Fibroblast of lung (primary cell): ENCODE measurements at regions not wholly inside any gene's neighbourhood (a gene's known extent, or its start where the extent isn't known, plus 50 kb on each side); places are given as distances from the start of the nearest gene placed in this dataset.
A peak's percentile ranks its signal among the peaks of the same experiment; 100 is the strongest.

Source experiments
- DNase-seq, 2 donors: peaks; one replicate each; pipeline versions ENCODE4 v3.0.0 to v3.0.0-alpha.2; 2010; ENCODE audit warnings: low read depth in 2 of 2
- H2AFZ ChIP-seq: 2 replicates; pipeline ENCODE4 v1.5.1; 2012; ENCODE audit warnings: low read length, control low read depth, inconsistent platforms
- H3K27ac ChIP-seq: 2 replicates; pipeline ENCODE4 v1.5.1; 2011; ENCODE audit warnings: low read length, control low read depth; ENCODE audit not compliant: insufficient read depth
- H3K27me3 ChIP-seq: 2 replicates; pipeline ENCODE4 v1.5.1; 2011; ENCODE audit warnings: mild to moderate bottlenecking, low read length; ENCODE audit not compliant: control insufficient read depth, insufficient read depth
- H3K36me3 ChIP-seq: 2 replicates; pipeline ENCODE4 v1.5.1; 2011; ENCODE audit warnings: low read length; ENCODE audit not compliant: control insufficient read depth, insufficient read depth
- H3K4me1 ChIP-seq: 2 replicates; pipeline ENCODE4 v1.5.1; 2011; ENCODE audit warnings: low read length; ENCODE audit not compliant: control insufficient read depth, insufficient read depth; ENCODE audit errors: extremely low read depth
- H3K4me2 ChIP-seq: 2 replicates; pipeline ENCODE4 v1.5.1; 2011; ENCODE audit warnings: low read length, control low read depth; ENCODE audit not compliant: insufficient read depth; ENCODE audit errors: extremely low read depth
- H3K4me3 ChIP-seq, 4 experiments: fragments of 200-600 bp in 1 of 4; sonication (generic) in 1 of 4; replicated peaks in 1 of 4; 2 replicates each; pipeline ENCODE4 v1.5.1; 2011 to 2016; ENCODE audit warnings: low read length in 4 of 4, low read depth in 3 of 4, mild to moderate bottlenecking in 3 of 4, control low read depth in 2 of 4, inconsistent platforms in 1 of 4, mixed read lengths in 1 of 4; ENCODE audit not compliant: insufficient read depth in 1 of 4; ENCODE audit errors: control extremely low read depth in 1 of 4
- H3K79me2 ChIP-seq: 2 replicates; pipeline ENCODE4 v1.5.1; 2012; ENCODE audit warnings: mild to moderate bottlenecking, low read length, inconsistent platforms; ENCODE audit not compliant: control insufficient read depth, insufficient read depth
- H3K9ac ChIP-seq: 2 replicates; pipeline ENCODE4 v1.5.1; 2011; ENCODE audit warnings: mild to moderate bottlenecking, low read length, control low read depth; ENCODE audit not compliant: insufficient read depth
- H3K9me3 ChIP-seq: 2 replicates; pipeline ENCODE4 v1.5.1; 2012; ENCODE audit warnings: low read depth, low read length; ENCODE audit not compliant: control insufficient read depth, insufficient read depth
- H4K20me1 ChIP-seq: 2 replicates; pipeline ENCODE4 v1.5.1; 2011; ENCODE audit warnings: low read length; ENCODE audit not compliant: control insufficient read depth, insufficient read depth; ENCODE audit errors: extremely low read depth
- EZH2 ChIP-seq: IDR thresholded peaks from 2 replicates; pipeline ENCODE4 v1.5.1; 2012; ENCODE audit warnings: low read length, control low read depth, mild to moderate bottlenecking; ENCODE audit errors: missing control alignments
- TF ChIP-seq, protein P1 (sequence below), 2 donors: IDR thresholded peaks in 1 of 2; conservative IDR thresholded peaks in 1 of 2; 1 replicate in 1 of 2; 2 replicates in 1 of 2; pipeline ENCODE4 v1.5.1; 2011 to 2012; ENCODE audit warnings: low read length in 2 of 2, control low read depth in 1 of 2, inconsistent platforms in 1 of 2, low read depth in 1 of 2, mild to moderate bottlenecking in 1 of 2

DNA sequence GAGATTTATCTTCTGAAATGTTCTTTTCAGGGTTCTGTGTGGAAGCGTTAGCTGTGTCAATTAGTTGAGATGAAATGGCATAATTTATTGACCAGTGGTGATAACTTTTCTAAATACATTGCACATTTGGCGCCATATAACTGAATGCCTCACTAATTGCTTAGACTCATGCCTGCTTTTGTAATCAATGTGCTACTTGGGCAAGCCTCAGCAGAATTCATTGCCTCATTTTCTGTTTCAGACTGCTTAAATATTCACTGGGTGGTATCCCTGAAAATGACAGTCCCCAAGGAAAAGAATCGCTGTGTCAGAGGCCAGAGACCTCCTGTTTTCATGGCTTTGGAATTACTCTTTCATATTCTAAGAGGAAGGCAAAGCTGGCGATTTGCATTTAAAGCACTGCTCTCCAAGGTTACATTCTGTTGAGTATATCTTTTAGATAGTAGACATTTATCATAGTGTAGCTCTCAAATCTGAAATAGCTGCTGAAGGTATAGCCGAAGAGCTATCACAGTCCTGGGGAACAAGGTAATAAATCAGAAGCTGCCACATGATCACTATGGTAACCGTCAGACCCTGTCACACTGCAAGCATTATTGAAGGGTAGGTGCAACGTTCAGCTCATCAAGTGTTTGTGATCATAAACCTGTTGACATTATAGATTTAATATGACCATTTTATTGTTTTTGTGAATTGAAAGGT is 297.3 kb upstream of the E2F7 start:
- TF ChIP-seq, protein P1, sequence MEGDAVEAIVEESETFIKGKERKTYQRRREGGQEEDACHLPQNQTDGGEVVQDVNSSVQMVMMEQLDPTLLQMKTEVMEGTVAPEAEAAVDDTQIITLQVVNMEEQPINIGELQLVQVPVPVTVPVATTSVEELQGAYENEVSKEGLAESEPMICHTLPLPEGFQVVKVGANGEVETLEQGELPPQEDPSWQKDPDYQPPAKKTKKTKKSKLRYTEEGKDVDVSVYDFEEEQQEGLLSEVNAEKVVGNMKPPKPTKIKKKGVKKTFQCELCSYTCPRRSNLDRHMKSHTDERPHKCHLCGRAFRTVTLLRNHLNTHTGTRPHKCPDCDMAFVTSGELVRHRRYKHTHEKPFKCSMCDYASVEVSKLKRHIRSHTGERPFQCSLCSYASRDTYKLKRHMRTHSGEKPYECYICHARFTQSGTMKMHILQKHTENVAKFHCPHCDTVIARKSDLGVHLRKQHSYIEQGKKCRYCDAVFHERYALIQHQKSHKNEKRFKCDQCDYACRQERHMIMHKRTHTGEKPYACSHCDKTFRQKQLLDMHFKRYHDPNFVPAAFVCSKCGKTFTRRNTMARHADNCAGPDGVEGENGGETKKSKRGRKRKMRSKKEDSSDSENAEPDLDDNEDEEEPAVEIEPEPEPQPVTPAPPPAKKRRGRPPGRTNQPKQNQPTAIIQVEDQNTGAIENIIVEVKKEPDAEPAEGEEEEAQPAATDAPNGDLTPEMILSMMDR (conservative IDR thresholded peaks at IDR 0.05 in 1 of 2, IDR thresholded peaks at IDR 0.05 in 1 of 2; ENCODE audit: low read depth in 1 of 2, low read length in 2 of 2), result no peak
- no peak for TF ChIP-seq EZH2
- H4K20me1 ChIP-seq, result no peaks in the 10 kb centered on the region

DNA sequence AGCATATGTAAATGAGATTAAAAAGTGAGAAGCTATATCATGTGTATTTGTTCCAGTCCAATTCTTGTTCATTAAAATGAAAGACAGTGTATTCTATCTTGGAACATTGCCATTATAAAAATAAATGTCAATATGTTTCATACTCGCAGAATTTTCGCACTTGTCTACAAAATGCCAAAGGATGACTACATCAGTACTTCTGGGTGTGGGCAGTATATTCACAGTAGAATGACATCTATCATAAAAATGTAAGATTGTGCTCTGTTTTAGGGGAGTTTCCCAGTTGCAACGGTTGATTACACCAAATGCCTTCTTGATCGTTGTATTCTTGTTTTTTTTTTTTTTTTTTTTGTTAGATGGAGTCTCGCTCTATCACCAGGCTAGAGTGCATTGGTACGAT is 292.3 kb upstream of the E2F7 start:
- Histone ChIP-seq H3K36me3 (no peaks in the 10 kb centered on the region), H3K9me3 (no peaks in the 10 kb centered on the region), H3K79me2 (no peaks in the 10 kb centered on the region), H4K20me1 (no peaks in the 10 kb centered on the region), H3K27ac (no peak overlapping the region), H3K9ac (no peak overlapping the region), H3K4me2 (no peak overlapping the region), H3K27me3 (no peaks in the 10 kb centered on the region), H2AFZ (no peak overlapping the region), H3K4me3 (no peak overlapping the region), H3K4me1 (no peaks in the 10 kb centered on the region)
- TF ChIP-seq, protein P1 (conservative IDR thresholded peaks at IDR 0.05 in 1 of 2, IDR thresholded peaks at IDR 0.05 in 1 of 2; ENCODE audit: low read depth in 1 of 2, low read length in 2 of 2), result no peak
- no peak for TF ChIP-seq EZH2
- DNase-seq, result no peak

More for the DNA sequence above, 297.3 kb upstream of the E2F7 start:
- Histone ChIP-seq H3K4me1 (no peaks in the 10 kb centered on the region), H3K9me3 (no peaks in the 10 kb centered on the region), H3K9ac (no peak overlapping the region), H3K4me3 (no peak overlapping the region), H3K4me2 (no peak overlapping the region), H3K36me3 (no peaks in the 10 kb centered on the region), H3K27me3 (no peaks in the 10 kb centered on the region), H3K79me2 (no peaks in the 10 kb centered on the region), H3K27ac (no peak overlapping the region), H2AFZ (no peak overlapping the region)
- DNase-seq, result no peak

DNA sequence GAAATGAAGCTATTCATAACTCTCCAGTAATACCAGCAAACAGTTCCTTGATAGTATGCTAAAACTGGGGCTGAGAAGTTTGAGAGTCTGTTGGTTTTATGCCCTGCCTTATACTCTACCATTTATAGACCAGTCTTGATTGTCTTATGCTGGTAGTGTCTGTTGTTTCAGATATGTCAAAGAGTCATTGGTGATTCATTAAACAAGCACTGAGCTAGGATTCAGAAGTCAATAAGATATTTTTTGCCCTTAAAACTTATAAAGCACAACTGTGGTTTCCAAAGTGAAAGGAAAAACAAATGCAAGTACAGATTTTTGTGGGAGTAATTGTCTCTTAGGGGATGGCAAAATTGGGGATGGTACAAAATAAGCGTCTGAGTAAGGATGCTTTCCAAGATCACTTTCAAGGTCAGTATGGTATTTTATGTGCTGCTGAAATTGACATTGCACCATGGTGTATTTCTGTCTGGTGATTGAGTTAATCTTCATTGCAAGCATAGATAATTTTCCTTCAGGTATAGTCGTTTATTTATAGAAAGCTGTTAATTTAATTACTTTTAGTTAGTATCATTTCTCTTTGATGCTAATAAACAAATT is 289.5 kb upstream of the E2F7 start:
- Histone ChIP-seq H3K4me3 (no peak overlapping the region), H3K4me2 (no peak overlapping the region), H3K27ac (no peak overlapping the region), H3K4me1 (no peaks in the 10 kb centered on the region), H2AFZ (no peak overlapping the region), H3K9ac (no peak overlapping the region), H3K79me2 (no peaks in the 10 kb centered on the region), H4K20me1 (no peaks in the 10 kb centered on the region), H3K9me3 (no peaks in the 10 kb centered on the region), H3K36me3 (no peaks in the 10 kb centered on the region), H3K27me3 (no peaks in the 10 kb centered on the region)
- DNase-seq, result peak; percentile 13 to 42
- TF ChIP-seq, protein P1 (conservative IDR thresholded peaks at IDR 0.05 in 1 of 2, IDR thresholded peaks at IDR 0.05 in 1 of 2; ENCODE audit: low read depth in 1 of 2, low read length in 2 of 2), result no peak
- TF ChIP-seq EZH2, result no peak
